Spleen (tissue), 11 donors: ENCODE measurements at regions not wholly inside any gene's neighbourhood (a gene's known extent, or its start where the extent isn't known, plus 50 kb on each side); places are given as distances from the start of the nearest gene placed in this dataset.

Experiments used
- DNase-seq: peaks from one replicate; pipeline ENCODE4 v3.0.0-alpha.2; 2020
- H3K27ac ChIP-seq, 8 donors: fragments of 200-600 bp; sonication (generic) in 7 of 8; 1 replicate in 4 of 8; 2 replicates in 4 of 8; pipeline versions ENCODE4 v1.5.0 to v1.8.0; 2016 to 2021; ENCODE audit warnings: inconsistent platforms in 4 of 8, mild to moderate bottlenecking in 4 of 8, moderate library complexity in 1 of 8
- H3K27me3 ChIP-seq, 7 donors: fragments of 200-600 bp; sonication (generic) in 6 of 7; replicated peaks in 1 of 7; 1 replicate in 4 of 7; 2 replicates in 3 of 7; pipeline versions ENCODE4 v1.5.0 to v1.8.0; 2016 to 2021; ENCODE audit warnings: inconsistent platforms in 3 of 7, mild to moderate bottlenecking in 1 of 7
- H3K36me3 ChIP-seq, 6 donors: fragments of 200-600 bp; sonication (generic) in 5 of 6; 1 replicate in 4 of 6; 2 replicates in 2 of 6; pipeline versions ENCODE4 v1.5.0 to v1.8.0; 2016 to 2021; ENCODE audit warnings: inconsistent platforms in 2 of 6
- H3K4me1 ChIP-seq, 6 donors: fragments of 200-600 bp; sonication (generic) in 5 of 6; 1 replicate in 3 of 6; 2 replicates in 3 of 6; pipeline versions ENCODE4 v1.5.0 to v1.8.0; 2016 to 2021; ENCODE audit warnings: inconsistent platforms in 3 of 6
- H3K4me3 ChIP-seq, 8 donors: fragments of 200-600 bp; sonication (generic) in 7 of 8; 1 replicate in 4 of 8; 2 replicates in 4 of 8; pipeline versions ENCODE4 v1.5.0 to v1.8.0; 2016 to 2021; ENCODE audit warnings: inconsistent platforms in 4 of 8, mild to moderate bottlenecking in 4 of 8, moderate library complexity in 2 of 8
- H3K9me3 ChIP-seq, 8 donors: fragments of 200-600 bp; sonication (generic) in 7 of 8; 1 replicate in 4 of 8; 2 replicates in 4 of 8; pipeline versions ENCODE4 v1.5.0 to v1.8.0; 2016 to 2021; ENCODE audit warnings: inconsistent platforms in 4 of 8
- POLR2A ChIP-seq, 3 donors: fragments of 450-650 bp; IDR thresholded peaks; one replicate each; pipeline ENCODE4 v1.5.1; 2017; ENCODE audit warnings: antibody characterized with exemption in 3 of 3, mild to moderate bottlenecking in 1 of 3
- POLR2AphosphoS5 ChIP-seq, 3 donors: sonication (generic); formaldehyde crosslinking; IDR thresholded peaks; one replicate each; pipeline ENCODE4 v1.5.1; 2017; ENCODE audit warnings: antibody characterized with exemption in 3 of 3
- WGBS, 5 donors: extraction: QIAGEN DNeasy Blood & Tissue Kit in 3 of 5; methylation state at CpG; one replicate each; pipeline versions ENCODE4 v1.1.5 to v1.1.7; 2013 to 2018; 5-methylcytosine and 5-hydroxymethylcytosine counted together
- intact Hi-C: fragments of 100-400 bp; cut with DNase I; formaldehyde crosslinking; loops from one replicate; pipeline ENCODE4 v1.15.0; 2023; ENCODE audit warnings: low total_unique reads
- TF ChIP-seq, protein P1 (sequence below), 11 experiments: fragments of 200-600 bp in 7 of 11; fragments of 450-650 bp in 4 of 11; sonication (generic) in 4 of 11; IDR thresholded peaks in 8 of 11; conservative IDR thresholded peaks in 3 of 11; 1 replicate in 7 of 11; 2 replicates in 4 of 11; pipeline versions ENCODE4 v1.4.0 to v1.8.0; 2016 to 2021; ENCODE audit warnings: antibody characterized with exemption in 11 of 11, inconsistent platforms in 4 of 11, mild to moderate bottlenecking in 1 of 11
- donor health status: healthy with polysubstance abuse.
- donor health status: DM: no; HTN: no; CAD: no; lungs with moderate emphysema.
- donor health status: DM: no; HTN: no; CAD: no.
- donor health status: Bipolar disorder and iron deficiency.
- donor health status: healthy.
- donor health status: DM: no; HTN: no; CAD: no.
- donor health status: DM: yes; HTN: yes; CAD: no.

DNA sequence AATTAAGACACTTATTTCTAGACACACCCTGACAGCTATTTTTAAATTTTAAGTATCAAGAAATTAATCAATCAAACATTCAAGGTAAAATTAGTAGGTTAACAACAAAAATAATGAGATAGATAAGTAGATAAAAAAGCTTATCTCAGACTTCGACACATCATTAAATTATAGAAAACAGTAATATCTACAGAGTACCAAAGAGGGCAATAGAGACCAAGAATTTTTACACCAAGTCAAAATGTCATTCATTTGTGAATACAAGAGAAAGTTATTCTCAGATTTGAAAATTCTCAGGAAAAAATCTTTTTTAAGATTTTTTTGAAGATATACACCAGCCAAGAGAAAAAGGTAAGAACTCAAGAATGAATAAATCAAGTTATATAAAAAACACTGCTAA is 445.6 kb downstream of the ACTL7B start:
- Histone ChIP-seq H3K4me1 (no peaks in the 10 kb centered on the region), H3K27ac (no peak overlapping the region), H3K36me3 (no peaks in the 10 kb centered on the region), H3K27me3 (no peaks in the 10 kb centered on the region), H3K4me3 (no peak overlapping the region), H3K9me3 (no peaks in the 10 kb centered on the region)
- TF ChIP-seq POLR2A (IDR thresholded peaks at IDR 0.05): no peak
- WGBS, 5 donors: 89 to 100% (median 94%) methylated on average over 1 of the region's 1 CpG
- intact Hi-C loops: no loop called here
- DNase-seq: no peak

DNA sequence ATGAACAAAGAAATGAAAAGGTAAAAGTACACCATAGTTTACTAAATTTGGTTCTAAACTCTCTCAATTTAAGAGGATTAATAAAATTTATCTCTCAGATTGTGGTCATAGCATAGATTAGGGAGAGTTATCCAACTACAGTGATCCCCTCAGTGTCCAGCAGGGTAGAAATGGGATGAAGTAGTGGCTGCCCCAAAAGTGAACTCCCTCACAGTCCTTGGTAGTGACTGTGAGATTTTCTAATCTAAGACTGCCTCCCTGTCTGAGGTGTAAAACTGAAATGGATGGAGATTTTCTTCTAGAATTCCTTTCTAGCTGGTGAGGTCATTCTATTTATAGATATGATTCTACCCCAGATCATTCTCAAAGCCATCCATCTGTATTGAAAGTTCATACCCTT is 455.5 kb downstream of the ACTL7B start:
- H3K36me3 ChIP-seq: no peaks in the 10 kb centered on the region
- intact Hi-C loops: no loop called here
- peaks cover 0 to 12% (median 5%) of the 10 kb centered on the region in 8 donors for H3K9me3 ChIP-seq
- no peak overlapping the region for H3K4me3 ChIP-seq
- no peaks in the 10 kb centered on the region for H3K4me1 ChIP-seq
- no peak for DNase-seq
- H3K27ac ChIP-seq: no peak overlapping the region
- no peaks in the 10 kb centered on the region for H3K27me3 ChIP-seq
- TF ChIP-seq POLR2AphosphoS5 (IDR thresholded peaks at IDR 0.05) (no peak), POLR2A (IDR thresholded peaks at IDR 0.05) (no peak)
- TF ChIP-seq, protein P1, sequence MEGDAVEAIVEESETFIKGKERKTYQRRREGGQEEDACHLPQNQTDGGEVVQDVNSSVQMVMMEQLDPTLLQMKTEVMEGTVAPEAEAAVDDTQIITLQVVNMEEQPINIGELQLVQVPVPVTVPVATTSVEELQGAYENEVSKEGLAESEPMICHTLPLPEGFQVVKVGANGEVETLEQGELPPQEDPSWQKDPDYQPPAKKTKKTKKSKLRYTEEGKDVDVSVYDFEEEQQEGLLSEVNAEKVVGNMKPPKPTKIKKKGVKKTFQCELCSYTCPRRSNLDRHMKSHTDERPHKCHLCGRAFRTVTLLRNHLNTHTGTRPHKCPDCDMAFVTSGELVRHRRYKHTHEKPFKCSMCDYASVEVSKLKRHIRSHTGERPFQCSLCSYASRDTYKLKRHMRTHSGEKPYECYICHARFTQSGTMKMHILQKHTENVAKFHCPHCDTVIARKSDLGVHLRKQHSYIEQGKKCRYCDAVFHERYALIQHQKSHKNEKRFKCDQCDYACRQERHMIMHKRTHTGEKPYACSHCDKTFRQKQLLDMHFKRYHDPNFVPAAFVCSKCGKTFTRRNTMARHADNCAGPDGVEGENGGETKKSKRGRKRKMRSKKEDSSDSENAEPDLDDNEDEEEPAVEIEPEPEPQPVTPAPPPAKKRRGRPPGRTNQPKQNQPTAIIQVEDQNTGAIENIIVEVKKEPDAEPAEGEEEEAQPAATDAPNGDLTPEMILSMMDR (IDR thresholded peaks at IDR 0.05 in 8 of 11, conservative IDR thresholded peaks at IDR 0.05 in 3 of 11): no peak

- H3K27me3 ChIP-seq: no peaks in the 10 kb centered on the region
- TF ChIP-seq POLR2A (IDR thresholded peaks at IDR 0.05): no peak
- TF ChIP-seq, protein P1 (IDR thresholded peaks at IDR 0.05 in 8 of 11, conservative IDR thresholded peaks at IDR 0.05 in 3 of 11): no peak
- no peak overlapping the region for H3K27ac ChIP-seq
- H3K4me1 ChIP-seq: no peaks in the 10 kb centered on the region
- WGBS, 5 donors: 90 to 99% (median 95%) methylated on average over 2 of the region's 2 CpGs
- intact Hi-C loops: no loop called here
- H3K9me3 ChIP-seq: peaks cover 0 to 12% (median 5%) of the 10 kb centered on the region in 8 donors
- DNase-seq: no peak
- no peak overlapping the region for H3K4me3 ChIP-seq
- H3K36me3 ChIP-seq: no peaks in the 10 kb centered on the region
These were observed 455.9 kb downstream of the ACTL7B start for GRCh38 chr9:108399851-108400250.

GRCh38 chr9:108397286-108397685 is 458.5 kb downstream of the ACTL7B start:
- no peak overlapping the region for H3K4me3 ChIP-seq
- intact Hi-C loops: no loop called here
- TF ChIP-seq POLR2A (IDR thresholded peaks at IDR 0.05): no peak
- TF ChIP-seq, protein P1 (IDR thresholded peaks at IDR 0.05 in 8 of 11, conservative IDR thresholded peaks at IDR 0.05 in 3 of 11): no peak
- no peak for TF ChIP-seq POLR2AphosphoS5 (IDR thresholded peaks at IDR 0.05)
- no peak overlapping the region for H3K27ac ChIP-seq
- H3K9me3 ChIP-seq: peaks cover 0 to 19% (median 5%) of the 10 kb centered on the region in 8 donors
- H3K27me3 ChIP-seq: no peaks in the 10 kb centered on the region
- H3K36me3 ChIP-seq: no peaks in the 10 kb centered on the region
- H3K4me1 ChIP-seq: no peaks in the 10 kb centered on the region
- DNase-seq: no peak

DNA sequence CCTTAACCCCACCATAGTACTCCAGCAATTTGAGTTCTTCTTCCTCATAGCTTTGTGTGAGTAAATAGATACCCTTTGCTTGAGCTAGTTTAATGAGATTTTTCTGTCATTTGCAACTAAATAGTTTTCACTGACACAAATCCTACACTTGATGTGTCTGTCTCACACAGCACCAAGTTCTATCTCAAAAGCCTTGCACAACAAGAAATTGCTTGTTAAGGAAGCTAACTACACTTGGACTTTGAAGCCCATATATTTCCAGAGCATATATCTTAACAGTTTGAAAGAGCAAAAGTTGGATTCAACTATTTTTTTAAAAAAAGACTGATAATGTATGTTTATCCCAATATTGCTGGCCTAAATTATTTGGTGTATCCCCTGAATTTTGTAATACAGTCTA is 459.2 kb downstream of the ACTL7B start:
- H3K27ac ChIP-seq: no peak overlapping the region
- TF ChIP-seq, protein P1 (IDR thresholded peaks at IDR 0.05 in 8 of 11, conservative IDR thresholded peaks at IDR 0.05 in 3 of 11): no peak
- TF ChIP-seq POLR2AphosphoS5 (IDR thresholded peaks at IDR 0.05) (no peak), POLR2A (IDR thresholded peaks at IDR 0.05) (no peak)
- H3K9me3 ChIP-seq: peaks cover 0 to 19% (median 5%) of the 10 kb centered on the region in 8 donors
- no peaks in the 10 kb centered on the region for H3K4me1 ChIP-seq
- intact Hi-C loops: no loop called here
- no peaks in the 10 kb centered on the region for H3K36me3 ChIP-seq
- H3K27me3 ChIP-seq: no peaks in the 10 kb centered on the region
- H3K4me3 ChIP-seq: no peak overlapping the region
- no peak for DNase-seq
